ENCODE measurements at regions not wholly inside any gene's neighbourhood (a gene's known extent, or its start where the extent isn't known, plus 50 kb on each side); places are given as distances from the start of the nearest gene placed in this dataset.
"Not testable (repeated sequence)": the region's sequence is repeated elsewhere in the genome, so short reads cannot be mapped to it uniquely, and the experiment has no call there.

DNA sequence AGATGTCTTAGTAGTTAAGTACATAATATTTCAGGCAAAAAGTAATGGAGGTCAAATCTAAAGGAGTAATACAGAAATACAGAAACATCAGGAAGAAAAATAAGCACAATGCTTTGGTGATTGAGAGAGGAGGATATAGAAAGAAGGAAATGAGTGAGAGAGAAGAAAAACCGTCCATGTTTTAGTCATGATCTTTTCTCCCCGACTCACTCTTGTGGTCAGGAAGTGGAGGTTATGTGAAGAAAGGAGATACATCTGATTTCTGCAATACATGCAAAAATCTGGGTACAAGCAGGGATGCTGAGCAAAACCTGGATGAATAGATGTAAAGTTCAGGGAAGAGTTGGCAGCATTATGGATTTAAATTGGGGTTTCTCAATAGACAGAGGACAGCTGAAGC, 1122.5 kb downstream of the SORCS3 start:
- no peak for DNase-seq

DNA sequence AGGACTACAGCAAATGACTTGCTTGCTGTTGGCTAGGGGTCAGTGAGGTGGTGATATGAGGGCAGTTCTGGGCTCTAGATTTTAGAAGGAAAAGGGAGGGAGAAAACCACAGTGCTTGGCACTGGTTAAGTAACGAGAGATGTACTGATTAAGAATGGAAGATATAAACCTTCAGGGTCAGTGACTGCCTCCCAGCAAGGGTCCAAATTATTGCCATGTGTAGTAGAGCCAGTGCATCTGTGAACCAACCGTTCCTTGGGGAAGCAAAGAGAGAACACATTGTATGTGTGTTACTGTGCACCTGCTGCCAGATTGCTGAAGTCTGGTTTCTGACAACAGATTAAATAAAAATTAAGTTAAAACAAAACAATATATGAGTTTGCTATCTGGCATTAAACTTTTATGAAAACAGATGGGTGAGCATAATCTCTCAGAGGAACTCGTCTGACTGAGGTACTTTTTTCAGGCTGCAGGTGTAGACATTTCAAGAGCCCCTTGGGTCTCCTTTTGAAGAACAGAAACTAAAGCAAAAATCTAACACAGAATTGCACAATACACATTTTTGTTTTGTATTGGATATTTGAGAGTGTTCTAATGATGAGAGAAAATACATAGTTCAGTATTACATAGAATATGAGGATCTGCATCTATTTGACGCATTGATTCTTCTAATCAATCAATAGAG, 1120.6 kb downstream of the SORCS3 start:
- no peak for DNase-seq

GRCh38 chr10:105759669-105760068, 1118.6 kb downstream of the SORCS3 start:
- no peak for DNase-seq

GRCh38 chr10:105758209-105758998, 1117.3 kb downstream of the SORCS3 start:
- no peak for DNase-seq

DNA sequence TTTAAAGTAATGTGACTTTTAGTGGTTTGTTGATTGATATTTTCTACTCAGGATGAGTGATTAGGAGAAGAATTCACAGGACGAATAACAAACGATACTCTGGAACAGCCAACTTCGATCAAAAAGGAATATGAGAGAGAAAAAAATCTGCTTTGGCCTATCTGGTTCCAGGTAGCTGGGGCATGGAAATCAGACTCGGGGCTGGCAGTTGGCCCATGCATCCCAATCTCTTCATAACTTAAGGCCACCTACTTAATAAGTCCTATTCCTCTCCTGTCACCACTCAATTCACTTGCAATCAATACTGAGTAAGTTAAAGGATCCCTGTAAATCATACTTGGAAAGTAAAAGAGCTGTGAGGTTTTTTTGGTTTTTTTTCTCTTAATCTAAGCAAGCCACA, 1116.2 kb downstream of the SORCS3 start:
- DNase-seq: no peak

DNA sequence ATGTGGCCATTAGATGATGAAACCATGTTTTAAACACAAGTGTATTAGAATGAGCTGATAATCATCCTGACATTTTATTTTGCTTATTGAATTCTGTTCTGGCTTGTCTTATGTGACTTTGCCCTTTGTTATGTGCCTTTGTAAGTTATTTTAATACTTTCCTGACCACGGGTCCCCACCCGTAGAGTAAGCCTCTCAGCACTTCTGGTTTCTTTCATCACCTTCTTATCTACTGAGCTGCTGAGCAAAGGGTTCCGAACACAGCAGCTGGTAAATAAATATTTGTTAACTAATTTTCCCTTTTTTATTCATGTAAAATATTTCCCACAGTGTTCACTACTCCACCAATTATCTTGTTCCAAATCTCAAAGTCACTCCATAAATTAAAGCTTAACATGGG, 1115.3 kb downstream of the SORCS3 start:
- DNase-seq: no peak

GRCh38 chr10:105751688-105752087, 1110.6 kb downstream of the SORCS3 start:
- DNase-seq: no peak

GRCh38 chr10:105745596-105746148, 1104.6 kb downstream of the SORCS3 start:
- no peak for DNase-seq

DNA sequence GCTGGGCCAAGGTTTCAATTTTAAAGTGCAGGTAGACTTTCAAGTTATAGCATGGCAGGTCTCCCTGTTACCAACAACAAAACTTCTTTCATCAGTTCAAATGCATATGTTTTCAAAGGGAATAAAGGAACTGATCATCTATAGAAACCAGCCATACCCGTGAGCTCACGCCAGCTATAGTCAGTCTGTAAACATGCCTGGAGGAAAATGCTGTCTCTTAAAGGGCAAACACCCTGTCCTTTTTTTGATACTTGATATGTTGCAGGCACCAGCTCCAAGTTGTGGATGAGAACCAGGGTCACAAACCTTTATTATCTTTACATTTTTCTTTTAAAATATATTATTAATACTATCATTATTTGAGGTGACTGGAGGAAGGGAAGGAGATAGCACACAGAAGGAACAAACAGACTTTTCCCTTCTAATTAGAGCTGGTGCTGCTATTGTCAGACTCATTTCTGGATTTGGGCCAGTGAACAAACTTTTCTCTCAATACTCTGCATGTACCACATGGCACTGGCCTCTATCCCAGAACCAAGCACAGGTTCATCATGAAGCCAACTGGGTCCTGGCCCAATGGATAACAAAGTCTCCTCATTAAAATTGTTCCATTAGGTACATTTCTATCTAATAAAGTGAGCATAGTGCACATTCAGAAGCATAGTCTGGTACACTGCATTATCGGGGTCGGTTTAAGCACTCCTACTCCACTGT, 1102.4 kb downstream of the SORCS3 start:
- no peak for DNase-seq

DNA sequence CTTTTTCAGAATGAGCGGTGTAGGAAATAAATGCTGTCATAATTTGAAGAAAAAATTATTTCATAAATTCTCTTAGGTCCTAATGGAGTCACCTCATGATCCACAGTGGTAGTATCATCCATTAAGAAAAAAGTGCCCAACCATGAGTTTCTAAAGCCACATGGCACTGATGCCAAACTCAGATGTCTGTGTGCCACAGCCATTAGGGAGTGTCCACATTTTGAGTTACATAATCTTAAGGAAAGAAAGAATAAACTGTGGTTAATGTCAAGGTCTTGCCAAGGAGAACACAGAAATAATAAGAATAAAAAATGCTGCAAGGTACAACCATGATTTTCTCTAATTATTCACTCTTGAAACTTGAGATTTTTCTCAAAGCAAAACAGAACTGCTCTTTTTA, 1101.8 kb downstream of the SORCS3 start:
- no peak for DNase-seq

- DNase-seq: no peak
Observed at GRCh38 chr10:105742184-105742583, 1101.1 kb downstream of the SORCS3 start.

DNA sequence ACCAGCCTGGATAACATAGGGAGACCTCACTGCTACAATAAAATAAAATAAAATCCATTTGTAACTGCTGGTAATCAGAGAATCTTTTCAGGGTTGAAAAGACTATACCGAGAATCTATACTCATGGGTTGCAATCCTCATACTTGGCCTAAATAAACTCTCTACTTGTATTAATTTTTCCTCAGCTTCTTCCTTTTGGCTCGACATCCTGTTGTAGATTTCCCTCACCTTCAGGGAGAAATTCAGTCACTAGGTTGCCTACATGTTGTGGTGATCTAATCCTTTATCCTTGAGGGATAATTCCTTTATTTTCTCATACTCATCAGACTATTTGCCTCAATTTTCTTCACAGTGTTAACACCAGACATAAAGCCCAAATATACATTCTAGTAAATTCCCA, 1093.4 kb downstream of the SORCS3 start:
- DNase-seq: no peak

DNA sequence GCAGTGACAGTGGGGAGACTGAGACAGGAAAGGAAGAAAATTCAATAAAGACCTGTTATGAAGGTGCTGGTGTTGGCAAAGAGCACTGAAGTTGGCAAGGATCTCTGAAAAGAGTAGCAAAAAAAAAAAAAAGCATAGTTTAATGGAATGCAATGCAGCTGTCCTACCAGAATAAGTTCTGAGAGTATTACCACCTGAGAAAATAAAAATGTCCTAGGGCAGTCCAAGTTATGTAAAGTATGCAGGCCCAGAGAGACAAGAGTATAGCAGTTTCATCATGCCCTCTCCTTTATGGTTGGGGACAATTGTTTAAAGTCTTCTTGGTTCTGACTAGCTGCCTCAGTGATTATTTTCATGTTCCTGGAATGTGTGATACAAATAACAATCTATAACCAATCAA, 1092.8 kb downstream of the SORCS3 start:
- DNase-seq: no peak

DNA sequence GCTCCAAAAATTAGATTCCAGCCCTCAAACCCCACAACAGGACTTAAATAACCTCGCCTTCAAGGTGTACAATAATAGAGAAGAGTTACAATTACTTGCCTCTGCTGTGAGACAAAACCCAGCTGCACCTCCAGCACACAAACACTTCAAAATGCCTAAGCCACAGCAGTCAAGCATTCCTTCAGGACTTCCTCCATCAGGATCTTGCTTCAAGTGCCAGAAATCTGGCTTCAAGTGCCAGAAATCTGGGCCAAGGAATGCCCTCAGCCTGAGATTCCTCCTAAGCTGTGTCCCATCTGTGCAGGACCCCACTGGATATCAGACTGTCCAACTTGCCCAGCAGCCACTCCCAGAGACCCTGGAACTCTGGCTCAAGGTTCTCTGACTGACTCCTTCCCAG, 1088.3 kb downstream of the SORCS3 start:
- no peak for DNase-seq

DNA sequence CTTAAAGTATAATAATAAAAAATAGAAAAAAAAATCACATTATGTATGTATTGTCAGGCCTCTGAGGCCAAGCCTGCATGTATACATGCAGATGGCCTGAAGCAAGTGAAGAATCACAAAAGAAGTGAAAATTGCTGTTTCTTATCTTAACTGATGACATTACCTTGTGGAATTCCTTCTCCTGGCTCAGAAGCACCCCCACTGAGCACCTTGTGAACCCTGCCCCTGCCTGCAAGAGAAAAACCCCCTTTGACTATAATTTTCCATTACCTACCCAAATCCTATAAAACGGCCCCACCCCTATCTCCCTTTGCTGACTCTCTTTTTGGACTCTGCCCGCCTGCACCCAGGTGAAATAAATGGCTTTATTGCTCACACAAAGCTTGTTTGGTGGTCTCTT, 1086.5 kb downstream of the SORCS3 start:
- DNase-seq: not testable (repeated sequence)

DNA sequence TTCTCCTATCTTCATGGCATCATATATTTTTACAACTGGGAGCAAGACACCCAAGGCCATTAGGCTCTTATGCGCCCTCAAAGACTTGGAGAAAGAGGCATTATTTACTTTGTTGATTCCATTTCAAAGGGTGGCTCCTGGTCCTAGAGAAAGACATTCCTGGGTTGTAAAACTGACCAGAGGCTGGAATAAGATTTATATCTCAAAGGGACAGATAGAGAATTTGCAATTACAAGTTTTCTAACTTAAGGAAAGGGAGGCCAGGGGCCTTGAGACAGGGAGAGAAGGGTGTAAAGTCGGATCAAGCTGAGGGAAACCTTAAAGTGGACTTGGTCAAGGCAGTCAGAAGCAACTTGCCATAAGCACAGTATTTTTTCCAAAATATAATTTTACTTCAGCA, 1086.0 kb downstream of the SORCS3 start:
- no peak for DNase-seq

DNA sequence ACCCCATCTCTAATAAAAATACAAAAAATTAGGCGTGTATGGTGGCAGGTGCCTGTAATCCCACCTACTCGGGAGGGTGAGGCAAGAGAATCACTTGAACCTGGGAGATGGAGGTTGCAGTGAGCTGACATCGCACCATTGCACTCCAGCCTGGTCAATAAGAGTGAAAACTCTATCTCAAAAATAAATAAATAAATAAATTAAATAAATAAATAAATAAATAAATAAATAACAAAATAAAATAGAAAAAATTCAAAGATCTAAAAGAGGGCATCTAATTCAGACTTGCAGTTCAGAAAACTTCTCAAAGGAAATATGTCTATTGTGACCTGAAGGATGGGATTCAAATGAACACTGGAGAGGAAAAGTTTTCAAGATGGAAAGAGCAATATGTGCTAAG, 1085.1 kb downstream of the SORCS3 start:
- DNase-seq: no peak

DNA sequence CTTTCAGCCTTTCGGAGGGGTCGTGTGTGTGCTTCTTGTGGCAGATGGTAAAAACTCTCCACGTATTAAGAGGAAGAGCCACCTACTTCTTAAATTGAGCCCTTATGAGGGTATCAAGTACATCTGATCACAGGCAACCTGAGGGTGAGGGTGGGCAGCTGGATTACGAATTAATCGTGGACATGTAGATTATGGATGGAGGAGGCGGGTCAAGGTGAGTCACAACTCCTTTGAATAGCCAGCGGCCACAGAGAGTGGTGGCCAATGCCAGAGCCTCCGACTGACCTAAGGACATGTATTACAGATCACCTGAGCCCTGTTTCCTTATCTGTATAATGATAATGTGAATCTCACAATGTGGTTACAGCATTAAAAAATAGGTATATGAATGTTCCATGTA, 1083.9 kb downstream of the SORCS3 start:
- no peak for DNase-seq

- DNase-seq: no peak
Observed at GRCh38 chr10:105718207-105718995, 1077.3 kb downstream of the SORCS3 start.

DNA sequence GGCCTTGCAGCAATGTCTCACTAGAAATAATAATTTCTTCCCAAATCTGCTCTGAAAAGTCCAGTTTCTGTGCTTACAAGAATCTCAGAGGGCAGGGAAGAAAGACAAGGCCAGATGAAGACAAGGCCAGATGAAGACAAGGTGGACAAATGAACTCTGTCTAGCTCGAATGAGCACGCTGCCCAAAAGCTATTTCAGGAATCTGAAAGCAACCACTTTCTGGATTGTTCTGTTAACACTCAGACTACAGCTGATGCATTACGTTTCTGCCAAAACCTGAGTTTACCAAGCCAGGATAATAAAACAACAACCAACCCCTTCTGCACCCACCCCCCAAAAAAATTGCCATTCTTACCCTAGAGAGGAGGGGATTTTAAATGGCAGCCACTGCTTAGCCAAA, 1073.6 kb downstream of the SORCS3 start:
- DNase-seq: no peak

- no peak for DNase-seq
Observed at GRCh38 chr10:105707603-105708002, 1066.5 kb downstream of the SORCS3 start.

- DNase-seq: no peak
Observed at GRCh38 chr10:105706281-105707026, 1065.4 kb downstream of the SORCS3 start.

Data from CD4-positive, alpha-beta T cell treated with Interleukin-4 for 4 hours (primary cell).